Left lung (tissue), 4 donors: ENCODE measurements at regions not wholly inside any gene's neighbourhood (a gene's known extent, or its start where the extent isn't known, plus 50 kb on each side); places are given as distances from the start of the nearest gene placed in this dataset.

ENCODE experiments used
- ATAC-seq: fragments of 200-7000 bp; cut with Tn5 transposase; one replicate; pipeline ENCODE4 v1.9.1; 2020; ENCODE audit warnings: moderate library complexity
- DNase-seq, 4 donors: peaks; one replicate each; pipeline ENCODE4 v3.0.0-alpha.2; 2013 to 2020
- H3K27ac ChIP-seq, 2 donors: fragments of 200-600 bp; sonication (generic) in 1 of 2; one replicate each; pipeline versions ENCODE4 v1.5.0 to v1.8.0; 2020 to 2021
- H3K27me3 ChIP-seq, 2 donors: fragments of 200-600 bp; sonication (generic) in 1 of 2; one replicate each; pipeline versions ENCODE4 v1.5.0 to v1.8.0; 2020 to 2021
- H3K36me3 ChIP-seq, 2 donors: fragments of 200-600 bp; sonication (generic) in 1 of 2; one replicate each; pipeline versions ENCODE4 v1.5.0 to v1.8.0; 2020 to 2021
- H3K4me1 ChIP-seq, 2 donors: fragments of 200-600 bp; one replicate each; pipeline ENCODE4 v1.8.0; 2021
- H3K4me3 ChIP-seq, 2 donors: fragments of 200-600 bp; sonication (generic) in 1 of 2; one replicate each; pipeline versions ENCODE4 v1.5.0 to v1.8.0; 2020 to 2021; ENCODE audit warnings: mild to moderate bottlenecking in 1 of 2
- H3K9me3 ChIP-seq, 2 donors: fragments of 200-600 bp; sonication (generic) in 1 of 2; one replicate each; pipeline versions ENCODE4 v1.5.0 to v1.8.0; 2020 to 2021
- CTCF ChIP-seq, 2 donors: fragments of 200-600 bp; sonication (generic) in 1 of 2; IDR thresholded peaks; one replicate each; pipeline versions ENCODE4 v1.5.0 to v1.8.0; 2021; ENCODE audit warnings: antibody characterized with exemption in 2 of 2
- intact Hi-C, 2 donors: fragments of 100-400 bp; cut with DNase I; formaldehyde crosslinking; loops; one replicate each; pipeline versions ENCODE4 v1.11.2 to v1.14.2; 2022
- donor health status: DM: no; HTN: yes; CAD: no.
- donor health status: DM: no; HTN: no; CAD: no.

GRCh38 chr3:61349717-61350116 is 98.5 kb upstream of the FHIT start:
- Histone ChIP-seq H3K4me3 (no peak overlapping the region), H3K27me3 (no peaks in the 10 kb centered on the region), H3K36me3 (no peaks in the 10 kb centered on the region), H3K9me3 (no peaks in the 10 kb centered on the region), H3K4me1 (no peaks in the 10 kb centered on the region), H3K27ac (no peak overlapping the region)
- no peak for DNase-seq
- intact Hi-C loops, result no loop called here
- ATAC-seq, result no peak
- TF ChIP-seq CTCF (IDR thresholded peaks at IDR 0.05), result no peak

GRCh38 chr3:61350782-61351309 is 99.6 kb upstream of the FHIT start:
- no peak overlapping the region for H3K27ac ChIP-seq
- no peak for TF ChIP-seq CTCF (IDR thresholded peaks at IDR 0.05)
- ATAC-seq (no peak), DNase-seq (no peak)
- no peak overlapping the region for H3K4me3 ChIP-seq
- H3K9me3 ChIP-seq, result no peaks in the 10 kb centered on the region
- no peaks in the 10 kb centered on the region for H3K27me3 ChIP-seq
- no peaks in the 10 kb centered on the region for H3K36me3 ChIP-seq
- H3K4me1 ChIP-seq, result no peaks in the 10 kb centered on the region
- intact Hi-C loops, result no loop called here

GRCh38 chr3:61352306-61352705 is 101.1 kb upstream of the FHIT start:
- ATAC-seq (no peak), DNase-seq (no peak)
- Histone ChIP-seq H3K27me3 (no peaks in the 10 kb centered on the region), H3K4me1 (no peaks in the 10 kb centered on the region), H3K36me3 (no peaks in the 10 kb centered on the region), H3K9me3 (no peaks in the 10 kb centered on the region), H3K27ac (no peak overlapping the region), H3K4me3 (no peak overlapping the region)
- intact Hi-C loops, result no loop called here
- no peak for TF ChIP-seq CTCF (IDR thresholded peaks at IDR 0.05)

GRCh38 chr3:61353382-61353781 is 102.1 kb upstream of the FHIT start:
- Histone ChIP-seq H3K4me1 (peaks cover 0 to 7% of the 10 kb centered on the region in 2 donors), H3K9me3 (no peaks in the 10 kb centered on the region), H3K27ac (no peak overlapping the region), H3K27me3 (no peaks in the 10 kb centered on the region), H3K36me3 (no peaks in the 10 kb centered on the region), H3K4me3 (no peak overlapping the region)
- no peak for DNase-seq
- no peak for TF ChIP-seq CTCF (IDR thresholded peaks at IDR 0.05)
- no peak for ATAC-seq
- intact Hi-C loops, result no loop called here

- TF ChIP-seq CTCF (IDR thresholded peaks at IDR 0.05), result no peak
- Histone ChIP-seq H3K36me3 (no peaks in the 10 kb centered on the region), H3K4me3 (no peak overlapping the region), H3K9me3 (no peaks in the 10 kb centered on the region), H3K27ac (no peak overlapping the region), H3K27me3 (no peaks in the 10 kb centered on the region), H3K4me1 (peaks cover 0 to 7% of the 10 kb centered on the region in 2 donors)
- intact Hi-C loops, result no loop called here
- ATAC-seq (no peak), DNase-seq (no peak)
These were observed 103.4 kb upstream of the FHIT start for GRCh38 chr3:61354604-61355003.
